Erythroblast (primary cell): ENCODE measurements at regions not wholly inside any gene's neighbourhood (a gene's known extent, or its start where the extent isn't known, plus 50 kb on each side); places are given as distances from the start of the nearest gene placed in this dataset.
"Not testable (repeated sequence)": the region's sequence is repeated elsewhere in the genome, so short reads cannot be mapped to it uniquely, and the experiment has no call there.

ENCODE experiments used
- DNase-seq, 2 experiments: peaks; one replicate each; lab custom pipeline; 2025; lab: John Stamatoyannopoulos, UW
- GATA1 ChIP-seq: IDR thresholded peaks from 2 replicates; pipeline ENCODE4 v1.6.1; 2011; ENCODE audit warnings: low read depth, mild to moderate bottlenecking, control low read depth, low read length, moderate library complexity
- POLR2A ChIP-seq: IDR thresholded peaks from 2 replicates; pipeline ENCODE4 v1.6.1; 2011; ENCODE audit warnings: mild to moderate bottlenecking, low read length

DNA sequence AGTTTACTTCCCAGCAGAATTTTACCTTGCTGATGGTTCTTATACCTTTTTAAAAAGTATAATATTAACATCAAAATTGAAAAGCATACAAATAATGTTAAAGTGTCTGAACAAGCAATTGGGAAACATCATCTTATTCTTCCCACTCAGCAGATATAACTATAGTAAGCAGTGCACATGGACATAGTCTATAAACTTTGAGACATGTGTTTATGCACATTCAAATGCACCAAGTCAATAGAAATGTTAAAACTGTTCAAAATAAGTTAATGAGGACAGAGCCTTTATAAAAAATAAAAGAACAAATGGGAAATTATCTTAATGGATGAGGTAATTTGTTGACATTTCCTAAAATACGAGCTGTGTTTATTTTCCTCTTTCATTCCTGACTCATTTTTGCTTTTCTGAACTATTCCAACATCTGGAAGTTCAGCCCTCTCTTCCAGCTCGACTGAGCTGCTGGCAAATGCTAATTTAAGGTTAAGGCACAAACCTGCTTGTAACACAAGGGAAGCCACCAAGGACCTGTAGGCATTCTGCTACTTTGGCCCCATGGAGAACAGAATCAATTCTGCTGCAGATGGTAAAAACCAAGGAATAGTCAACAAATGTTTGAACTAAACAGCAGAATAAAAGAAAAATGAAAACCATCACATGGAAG, 110.3 kb upstream of the MAP3K4 start:
- TF ChIP-seq GATA1 (no peak), POLR2A (no peak)
- no peak for DNase-seq

DNA sequence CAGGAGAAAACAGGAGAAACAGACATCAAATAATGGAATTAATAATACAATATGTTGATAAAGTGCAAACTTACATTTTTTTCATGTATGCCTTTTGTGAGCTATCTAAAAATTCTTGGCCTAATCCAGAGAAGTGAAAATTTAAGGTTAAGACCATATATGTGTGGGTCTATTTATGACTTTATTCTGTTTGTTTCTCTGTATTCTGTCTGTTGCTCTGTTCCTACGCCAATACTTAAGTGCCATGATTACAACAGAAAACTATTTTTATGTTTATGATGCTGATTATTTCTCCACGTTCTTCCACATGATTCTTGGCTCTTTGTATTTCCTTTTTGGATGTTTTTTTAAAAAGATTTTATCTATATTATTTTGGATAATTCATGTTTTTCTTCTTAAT, 109.6 kb upstream of the MAP3K4 start:
- TF ChIP-seq POLR2A, result no peak
- TF ChIP-seq GATA1, result no peak
- DNase-seq, result no peak

DNA sequence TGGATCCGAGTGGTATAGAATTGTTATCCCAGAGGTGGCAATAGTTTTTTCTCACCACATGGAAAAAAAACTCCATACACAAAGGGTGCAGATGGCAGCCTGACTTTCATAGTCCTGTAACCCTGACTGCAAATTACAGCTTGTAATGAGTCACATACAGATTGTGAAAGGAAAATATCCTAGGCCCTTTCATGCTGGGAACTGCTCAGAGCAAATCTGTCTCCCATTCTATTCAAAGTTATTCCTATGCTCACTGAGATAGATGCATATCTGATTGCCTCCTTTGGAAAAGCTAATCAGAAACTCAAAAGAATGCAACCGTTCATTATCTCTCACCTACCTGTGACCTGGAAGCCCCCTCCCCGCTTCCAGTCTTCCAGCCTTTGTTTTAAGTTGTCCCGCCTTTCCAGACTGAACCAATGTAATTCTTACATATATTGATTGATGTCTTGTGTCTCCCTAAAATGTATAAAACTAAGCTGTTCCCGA, 108.7 kb upstream of the MAP3K4 start:
- no peak for DNase-seq
- no peak for TF ChIP-seq POLR2A
- TF ChIP-seq GATA1, result no peak

DNA sequence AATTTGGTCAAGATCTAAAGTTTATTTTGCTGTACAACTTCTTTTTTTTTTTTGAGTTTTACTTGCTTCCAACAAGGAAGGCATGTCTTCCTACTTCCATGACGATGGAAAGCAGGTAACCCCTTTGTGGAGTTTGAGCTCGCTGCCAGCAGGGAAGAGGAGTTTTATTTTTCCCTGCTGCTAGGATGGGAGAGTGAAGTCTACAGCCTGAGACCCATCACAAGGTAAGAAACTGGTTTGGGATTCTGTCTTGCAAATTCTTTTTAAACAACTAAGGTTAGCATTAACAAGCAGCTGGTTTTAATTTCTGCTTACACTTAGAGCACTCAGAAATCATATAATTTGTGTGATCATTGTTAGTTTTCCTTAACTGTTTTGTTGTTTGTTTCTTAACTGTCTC, 108.0 kb upstream of the MAP3K4 start:
- no peak for DNase-seq
- no peak for TF ChIP-seq POLR2A
- no peak for TF ChIP-seq GATA1

DNA sequence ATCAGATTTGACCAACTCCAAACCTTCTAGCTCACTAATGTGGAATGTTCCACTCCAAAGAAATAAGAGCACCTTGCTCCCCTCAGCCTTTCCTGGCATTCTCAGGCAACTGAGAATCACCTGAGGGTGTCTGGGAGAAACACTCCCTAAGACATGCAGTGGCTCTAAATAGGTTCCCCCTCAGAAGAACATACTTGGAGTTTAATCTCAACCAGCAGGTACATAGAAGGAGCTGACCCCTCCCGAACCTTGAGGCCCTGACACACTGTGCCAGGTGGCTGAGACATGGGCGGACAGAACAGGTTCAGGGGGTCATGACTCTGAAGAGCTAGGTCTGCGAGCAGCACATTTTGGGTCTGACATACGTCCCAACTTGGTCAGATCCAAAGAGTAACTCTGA, 107.6 kb upstream of the MAP3K4 start:
- TF ChIP-seq GATA1 (no peak), POLR2A (no peak)
- DNase-seq, result no peak

DNA sequence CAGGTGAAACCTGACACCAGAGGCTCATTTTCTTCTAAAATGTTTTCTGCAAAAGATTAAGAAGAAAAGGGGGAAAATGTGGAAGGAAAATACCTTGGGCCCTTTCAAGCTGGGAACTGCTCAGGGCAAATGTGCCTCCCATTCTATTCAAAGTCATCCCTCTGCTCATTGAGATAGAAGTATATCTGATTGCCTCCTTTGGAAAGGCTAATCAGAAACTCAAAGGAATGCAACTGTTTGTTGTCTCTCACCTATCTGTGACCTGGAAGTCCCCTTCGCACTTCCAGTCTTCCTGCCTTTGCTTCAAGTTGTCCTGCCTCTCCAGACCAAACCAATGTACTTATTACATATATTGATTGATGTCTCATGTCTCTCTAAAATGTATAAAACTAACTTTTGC, 102.4 kb upstream of the MAP3K4 start:
- not testable (repeated sequence) for DNase-seq

DNA sequence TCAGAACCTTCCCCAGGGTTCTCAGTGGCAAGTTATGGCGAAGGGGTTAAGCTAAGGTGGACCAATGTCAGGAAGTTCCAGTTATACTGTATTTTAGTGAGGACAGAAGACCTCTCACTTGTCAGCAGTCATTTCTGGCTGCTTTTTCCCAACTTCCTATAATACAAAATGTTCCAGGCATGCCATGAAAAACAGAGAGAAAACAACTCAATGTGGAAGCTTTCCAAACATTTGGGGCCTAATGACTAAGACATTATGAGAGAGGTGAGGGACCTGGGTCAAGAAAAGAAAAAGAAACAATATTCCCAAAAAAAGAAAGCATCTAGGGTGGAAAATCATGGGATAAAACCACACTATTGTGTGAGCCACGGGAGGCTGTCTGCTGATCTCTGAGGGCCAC, 99.9 kb upstream of the MAP3K4 start:
- TF ChIP-seq GATA1 (no peak), POLR2A (no peak)
- no peak for DNase-seq

DNA sequence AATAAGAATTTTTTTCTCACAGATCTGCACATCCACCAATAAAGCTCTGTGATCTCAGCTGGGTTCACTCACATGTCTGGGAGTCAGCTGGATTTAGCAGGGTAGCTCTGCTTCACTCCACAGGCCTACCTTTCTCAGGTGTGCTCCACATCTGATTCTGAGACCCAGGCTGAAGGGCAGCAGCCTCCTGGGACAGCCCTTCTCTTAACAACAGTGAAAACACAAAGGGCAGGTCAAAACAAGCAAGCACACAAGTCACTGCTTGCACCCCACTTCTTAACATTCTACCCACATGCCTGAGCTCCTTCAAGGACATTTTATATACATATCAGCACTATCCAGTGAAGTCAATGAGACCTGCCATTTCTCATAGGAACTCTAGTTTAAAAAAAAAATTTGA, 96.0 kb upstream of the MAP3K4 start:
- no peak for TF ChIP-seq POLR2A
- no peak for TF ChIP-seq GATA1
- no peak for DNase-seq

DNA sequence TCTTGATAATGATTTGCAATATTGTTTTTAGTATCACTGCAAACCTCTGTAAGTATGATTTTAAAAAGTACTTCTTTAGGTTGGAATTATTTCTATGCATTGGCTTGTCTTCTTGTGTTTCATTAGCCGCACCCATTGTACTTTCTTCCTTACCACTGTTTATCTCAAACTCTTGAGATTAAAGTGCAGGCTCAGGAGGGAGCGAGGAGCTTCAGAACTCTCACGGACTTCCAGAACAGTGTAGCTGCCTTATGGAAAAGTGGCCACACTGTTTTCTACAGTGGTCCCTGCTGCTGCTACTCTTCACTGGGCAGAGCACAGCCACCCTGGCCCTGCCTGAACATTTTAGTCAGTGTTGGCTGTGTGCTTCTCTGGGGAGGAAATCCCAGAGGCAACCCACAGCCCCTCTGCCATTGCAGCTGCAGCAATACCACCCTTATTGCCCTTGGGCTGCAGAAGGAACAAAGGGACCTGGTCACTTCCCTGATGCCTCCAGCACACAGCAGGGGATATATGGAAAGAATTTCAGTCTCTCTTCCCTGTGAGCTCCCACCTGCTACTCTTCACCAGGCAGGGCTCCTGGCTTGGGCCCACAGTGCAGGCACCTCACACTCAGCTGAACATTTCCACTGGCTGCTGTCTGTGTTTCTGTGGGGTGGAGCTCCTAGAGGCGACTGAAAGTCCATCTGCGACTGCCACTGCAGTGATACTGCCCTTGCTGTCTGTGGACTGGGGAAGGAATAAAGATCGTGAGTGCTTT, 91.7 kb upstream of the MAP3K4 start:
- DNase-seq, result no peak
- no peak for TF ChIP-seq POLR2A
- TF ChIP-seq GATA1, result no peak

DNA sequence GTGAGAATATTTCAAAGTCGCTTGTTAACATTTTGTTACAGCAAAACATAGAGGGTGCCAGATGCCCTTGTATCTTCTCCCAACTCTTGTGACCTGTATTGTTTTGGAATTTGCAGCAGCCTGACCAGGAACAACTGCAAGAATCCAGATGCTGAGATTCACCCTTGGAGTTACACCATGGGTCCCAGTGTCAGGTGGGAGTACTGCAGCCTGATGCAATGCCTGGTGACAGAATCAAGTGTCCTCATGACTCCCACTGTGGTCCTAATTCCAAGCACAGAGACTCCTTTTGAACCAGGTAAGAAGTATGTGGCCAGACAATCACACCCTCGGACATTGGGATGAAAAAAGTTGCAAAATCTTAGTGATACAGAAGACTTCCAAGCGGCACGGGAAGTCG, 79.6 kb upstream of the MAP3K4 start:
- DNase-seq, result no peak
- no peak for TF ChIP-seq GATA1
- no peak for TF ChIP-seq POLR2A

DNA sequence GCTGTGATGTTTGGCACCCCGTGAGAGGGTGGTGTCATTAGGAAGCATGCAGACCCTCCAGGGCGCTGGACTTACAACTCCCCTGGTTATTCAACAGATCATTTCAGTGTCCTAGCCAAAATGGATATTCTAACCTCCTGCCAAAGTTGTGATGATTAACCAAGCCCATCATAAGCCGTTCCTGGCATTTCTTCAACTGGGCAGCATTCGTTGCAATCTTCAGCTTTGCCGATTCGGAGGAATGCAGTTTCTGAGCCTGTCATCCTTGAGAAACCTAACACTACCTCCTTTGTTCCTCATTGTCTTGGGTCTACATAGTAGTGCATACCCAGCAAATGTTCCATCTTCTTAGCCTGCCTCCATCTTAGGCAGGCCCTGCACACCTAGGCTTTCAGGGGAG, 79.2 kb upstream of the MAP3K4 start:
- DNase-seq, result no peak
- TF ChIP-seq POLR2A (no peak), GATA1 (no peak)

DNA sequence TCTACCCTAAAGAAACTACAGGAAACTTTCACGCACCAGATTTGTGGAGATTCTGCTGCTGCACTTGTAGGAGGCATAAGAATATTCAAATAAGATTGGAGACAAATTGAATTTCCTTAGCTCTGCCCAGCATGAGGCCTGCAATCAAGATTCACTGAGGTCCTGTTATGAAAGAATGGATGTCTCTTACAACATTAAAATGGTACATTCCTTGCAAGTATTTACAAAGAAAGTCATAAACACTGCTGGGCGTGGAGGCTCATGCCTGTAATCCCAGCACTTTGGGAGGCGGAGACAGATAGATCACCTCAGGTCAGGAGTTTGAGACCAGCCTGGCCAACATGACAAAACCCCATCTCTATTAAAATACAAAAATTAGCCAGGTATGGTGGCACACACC, 74.0 kb upstream of the MAP3K4 start:
- no peak for DNase-seq
- TF ChIP-seq GATA1, result no peak
- TF ChIP-seq POLR2A, result no peak

DNA sequence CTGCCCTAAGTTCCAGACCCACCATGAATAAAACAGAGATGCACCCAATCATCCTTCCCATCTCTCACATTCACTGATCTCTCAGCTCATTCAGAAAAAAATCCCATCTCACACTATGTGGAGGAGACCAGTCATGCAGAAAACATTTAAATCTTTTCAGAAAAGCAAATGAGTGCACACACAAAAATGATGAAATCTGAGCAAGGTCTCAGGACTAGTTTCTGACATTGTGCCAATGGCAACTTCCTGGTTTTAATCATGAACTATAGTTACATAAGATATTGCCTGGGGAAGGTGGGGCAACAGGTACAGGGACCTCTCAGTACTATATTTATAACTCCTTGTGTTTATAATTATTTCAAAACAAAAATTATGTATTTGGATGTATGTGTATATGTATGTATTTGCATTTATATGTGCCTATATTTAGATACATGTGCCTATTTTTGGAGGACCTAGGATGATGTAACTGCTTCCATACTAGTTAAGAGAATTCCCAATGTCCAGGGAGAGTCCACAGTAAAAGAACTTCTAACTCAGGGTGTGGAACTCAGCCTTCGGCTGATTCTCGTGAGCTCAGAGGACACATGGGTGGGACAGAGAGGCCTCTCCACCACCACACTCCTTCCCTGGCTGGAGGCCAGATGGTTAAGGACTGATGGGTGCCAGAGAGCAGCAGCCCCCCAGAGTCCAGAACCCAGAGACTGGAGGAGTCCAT, 71.7 kb upstream of the MAP3K4 start:
- no peak for DNase-seq
- no peak for TF ChIP-seq GATA1
- no peak for TF ChIP-seq POLR2A

DNA sequence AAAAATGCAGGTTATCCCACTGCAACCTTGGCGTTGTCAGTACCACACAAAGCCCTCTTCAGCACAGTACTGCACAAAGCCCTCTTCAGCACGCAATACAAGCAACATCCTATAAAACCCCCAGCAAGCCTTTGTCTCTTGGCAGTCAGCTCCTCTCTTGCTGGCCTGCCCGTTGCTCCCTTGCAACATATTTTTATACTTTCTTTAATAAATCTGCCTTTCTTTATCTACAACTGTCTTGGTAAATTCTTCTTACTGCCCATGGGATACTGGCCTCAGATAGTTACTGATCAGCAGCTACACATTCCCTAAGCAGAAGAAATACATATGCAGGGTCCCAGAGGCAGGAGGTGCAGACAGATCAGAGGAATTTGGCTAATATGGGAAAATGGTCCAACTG, 70.5 kb upstream of the MAP3K4 start:
- TF ChIP-seq GATA1 (no peak), POLR2A (no peak)
- no peak for DNase-seq
